ENCODE measurements at regions not wholly inside any gene's neighbourhood (a gene's known extent, or its start where the extent isn't known, plus 50 kb on each side); places are given as distances from the start of the nearest gene placed in this dataset.
"Not testable (repeated sequence)": the region's sequence is repeated elsewhere in the genome, so short reads cannot be mapped to it uniquely, and the experiment has no call there.

- DNase-seq (ENCODE audit: low spot score): no peak
- intact Hi-C loops (cut with DNase I): no loop called here
Measured at GRCh38 chr3:64440498-64440897, 215.2 kb upstream of the PRICKLE2 start.

GRCh38 chr3:64438812-64439211 lies 213.5 kb upstream of the PRICKLE2 start:
- intact Hi-C loops (cut with DNase I): no loop called here

GRCh38 chr3:64438066-64438465 lies 212.8 kb upstream of the PRICKLE2 start:
- DNase-seq (ENCODE audit: low spot score): no peak
- intact Hi-C loops (cut with DNase I): no loop called here

More at GRCh38 chr3:64438812-64439211, 213.5 kb upstream of the PRICKLE2 start:
- DNase-seq (ENCODE audit: low spot score): no peak

GRCh38 chr3:64437131-64437530 lies 211.9 kb upstream of the PRICKLE2 start:
- no peak for DNase-seq (ENCODE audit: low spot score)
- intact Hi-C loops (cut with DNase I): no loop called here

- intact Hi-C loops (cut with DNase I); DNase-seq (ENCODE audit: low spot score): not testable (repeated sequence)
Measured at GRCh38 chr3:64435023-64435422, 209.8 kb upstream of the PRICKLE2 start.

GRCh38 chr3:64432870-64433269 lies 207.6 kb upstream of the PRICKLE2 start:
- no peak for DNase-seq (ENCODE audit: low spot score)
- intact Hi-C loops (cut with DNase I): no loop called here

- intact Hi-C loops (cut with DNase I): no loop called here
- no peak for DNase-seq (ENCODE audit: low spot score)
Measured at GRCh38 chr3:64431526-64432091, 206.3 kb upstream of the PRICKLE2 start.

GRCh38 chr3:64427671-64428070 lies 202.4 kb upstream of the PRICKLE2 start:
- intact Hi-C loops (cut with DNase I): no loop called here
- DNase-seq (ENCODE audit: low spot score): no peak

GRCh38 chr3:64426551-64426950 lies 201.3 kb upstream of the PRICKLE2 start:
- intact Hi-C loops (cut with DNase I): no loop called here
- DNase-seq (ENCODE audit: low spot score): no peak

GRCh38 chr3:64422932-64423331 lies 197.7 kb upstream of the PRICKLE2 start:
- intact Hi-C loops (cut with DNase I): no loop called here

GRCh38 chr3:64422192-64422591 lies 196.9 kb upstream of the PRICKLE2 start:
- intact Hi-C loops (cut with DNase I): no loop called here
- DNase-seq (ENCODE audit: low spot score): no peak

More at GRCh38 chr3:64422932-64423331, 197.7 kb upstream of the PRICKLE2 start:
- no peak for DNase-seq (ENCODE audit: low spot score)

GRCh38 chr3:64417816-64418215 lies 192.6 kb upstream of the PRICKLE2 start:
- intact Hi-C loops (cut with DNase I): no loop called here
- no peak for DNase-seq (ENCODE audit: low spot score)

GRCh38 chr3:64414043-64414442 lies 188.8 kb upstream of the PRICKLE2 start:
- no peak for DNase-seq (ENCODE audit: low spot score)
- intact Hi-C loops (cut with DNase I): no loop called here

GRCh38 chr3:64411101-64411500 lies 185.8 kb upstream of the PRICKLE2 start:
- intact Hi-C loops (cut with DNase I): no loop called here
- no peak for DNase-seq (ENCODE audit: low spot score)

- intact Hi-C loops (cut with DNase I): no loop called here
- DNase-seq (ENCODE audit: low spot score): no peak
Measured at GRCh38 chr3:64410226-64410625, 185.0 kb upstream of the PRICKLE2 start.

- intact Hi-C loops (cut with DNase I): no loop called here
Measured at GRCh38 chr3:64408770-64409169, 183.5 kb upstream of the PRICKLE2 start.

GRCh38 chr3:64406271-64406670 lies 181.0 kb upstream of the PRICKLE2 start:
- no peak for DNase-seq (ENCODE audit: low spot score)
- intact Hi-C loops (cut with DNase I): no loop called here

More at GRCh38 chr3:64408770-64409169, 183.5 kb upstream of the PRICKLE2 start:
- no peak for DNase-seq (ENCODE audit: low spot score)

GRCh38 chr3:64405211-64405835 lies 180.1 kb upstream of the PRICKLE2 start:
- intact Hi-C loops (cut with DNase I): no loop called here
- DNase-seq (ENCODE audit: low spot score): no peak

- intact Hi-C loops (cut with DNase I): loop anchor here (5.0 kb wide), 1 partner anchor 82 kb away; no protein-coding TSS in a partner anchor
Measured at GRCh38 chr3:64400706-64401105, 175.4 kb upstream of the PRICKLE2 start.

GRCh38 chr3:64399205-64399800 lies 174.0 kb upstream of the PRICKLE2 start:
- DNase-seq (ENCODE audit: low spot score): no peak
- intact Hi-C loops (cut with DNase I): loop anchor here (1.0 to 10.0 kb wide), 3 partner anchors 85 to 369 kb away; no protein-coding TSS in a partner anchor

More at GRCh38 chr3:64400706-64401105, 175.4 kb upstream of the PRICKLE2 start:
- DNase-seq (ENCODE audit: low spot score): no peak

- no peak for DNase-seq (ENCODE audit: low spot score)
- intact Hi-C loops (cut with DNase I): loop anchor here (5.0 to 10.0 kb wide), 2 partner anchors 84 to 176 kb away; no protein-coding TSS in a partner anchor
Measured at GRCh38 chr3:64398476-64398875, 173.2 kb upstream of the PRICKLE2 start.
